ENCODE measurements at regions not wholly inside any gene's neighbourhood (a gene's known extent, or its start where the extent isn't known, plus 50 kb on each side); places are given as distances from the start of the nearest gene placed in this dataset.

DNA sequence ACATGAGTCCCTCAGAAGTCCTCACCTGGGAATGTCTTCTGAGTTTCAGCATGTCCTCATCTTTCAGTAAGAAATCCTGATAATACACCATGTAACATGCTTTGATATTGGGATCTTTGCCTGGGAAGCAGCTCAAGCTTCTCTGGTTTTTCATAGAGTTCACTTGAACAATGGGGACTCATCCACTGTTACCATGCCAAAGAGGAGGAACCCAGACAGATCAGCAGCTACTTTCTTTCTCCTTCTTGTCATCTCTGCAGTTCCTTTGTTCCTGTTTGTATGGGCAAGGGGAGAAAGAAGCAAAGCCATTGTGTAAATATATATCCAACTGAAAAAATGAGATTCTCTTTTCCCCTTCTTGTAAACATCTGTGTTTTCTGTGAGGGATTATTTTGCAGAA is 450.6 kb upstream of the HS3ST5 start:
- Histone ChIP-seq H3K4me1 (no peaks in the 10 kb centered on the region; the same call in 1 of the 2 replicates), H3K27me3 (no peaks in the 10 kb centered on the region), H3K9me3 (no peaks in the 10 kb centered on the region), H3K4me3 (ENCODE audit: low read depth, low read length) (no peak overlapping the region), H3K36me3 (no peaks in the 10 kb centered on the region)
- TF ChIP-seq, protein P1, sequence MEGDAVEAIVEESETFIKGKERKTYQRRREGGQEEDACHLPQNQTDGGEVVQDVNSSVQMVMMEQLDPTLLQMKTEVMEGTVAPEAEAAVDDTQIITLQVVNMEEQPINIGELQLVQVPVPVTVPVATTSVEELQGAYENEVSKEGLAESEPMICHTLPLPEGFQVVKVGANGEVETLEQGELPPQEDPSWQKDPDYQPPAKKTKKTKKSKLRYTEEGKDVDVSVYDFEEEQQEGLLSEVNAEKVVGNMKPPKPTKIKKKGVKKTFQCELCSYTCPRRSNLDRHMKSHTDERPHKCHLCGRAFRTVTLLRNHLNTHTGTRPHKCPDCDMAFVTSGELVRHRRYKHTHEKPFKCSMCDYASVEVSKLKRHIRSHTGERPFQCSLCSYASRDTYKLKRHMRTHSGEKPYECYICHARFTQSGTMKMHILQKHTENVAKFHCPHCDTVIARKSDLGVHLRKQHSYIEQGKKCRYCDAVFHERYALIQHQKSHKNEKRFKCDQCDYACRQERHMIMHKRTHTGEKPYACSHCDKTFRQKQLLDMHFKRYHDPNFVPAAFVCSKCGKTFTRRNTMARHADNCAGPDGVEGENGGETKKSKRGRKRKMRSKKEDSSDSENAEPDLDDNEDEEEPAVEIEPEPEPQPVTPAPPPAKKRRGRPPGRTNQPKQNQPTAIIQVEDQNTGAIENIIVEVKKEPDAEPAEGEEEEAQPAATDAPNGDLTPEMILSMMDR (IDR thresholded peaks at IDR 0.05; ENCODE audit: low read depth, low read length) = no peak
- DNase-seq = no peak

DNA sequence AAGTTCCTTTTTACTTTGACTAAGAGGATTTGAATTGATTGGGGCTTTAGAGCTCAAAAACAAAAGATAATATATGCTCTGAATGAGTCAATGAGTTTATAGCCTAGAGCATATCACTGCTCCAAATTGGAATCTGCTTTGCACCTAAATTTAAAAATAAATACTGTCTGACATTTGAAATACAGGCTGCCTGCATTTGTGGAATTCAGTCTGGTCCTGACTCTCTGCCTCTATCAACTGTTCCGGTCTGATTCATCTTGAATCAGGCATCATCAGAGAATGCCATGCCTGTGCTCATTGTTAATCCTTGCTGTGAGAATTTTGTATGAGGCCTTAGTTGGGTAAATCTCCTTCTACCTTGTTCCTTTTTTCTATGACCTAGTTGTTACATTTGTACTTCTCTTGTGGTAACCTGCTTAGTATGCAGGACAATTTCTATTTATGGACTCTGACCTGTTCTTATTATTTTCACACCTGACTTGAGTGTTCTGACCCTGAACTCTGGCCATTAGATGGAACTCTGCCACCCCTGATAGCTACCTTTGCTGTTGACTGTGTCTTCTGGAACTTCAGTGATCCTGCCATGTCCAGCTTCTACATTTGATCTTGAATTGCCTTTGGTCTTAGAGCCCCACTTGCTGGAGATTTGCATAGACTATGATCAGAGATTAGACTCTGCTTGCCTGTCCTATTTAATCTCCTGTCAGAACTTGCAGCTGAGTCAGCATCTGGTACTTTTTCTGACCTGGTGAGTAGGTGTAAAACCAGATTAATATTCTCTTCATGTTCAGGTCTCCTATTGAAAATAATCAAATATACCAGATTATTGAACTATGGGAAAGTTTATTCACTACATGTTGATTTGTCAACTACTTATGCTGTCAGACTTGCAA is 442.7 kb upstream of the HS3ST5 start:
- H3K27me3 ChIP-seq = no peaks in the 10 kb centered on the region
- peaks cover 4% of the 10 kb centered on the region; the same call in 1 of the 2 replicates for H3K4me1 ChIP-seq
- no peaks in the 10 kb centered on the region for H3K9me3 ChIP-seq
- no peak for DNase-seq
- H3K4me3 ChIP-seq (ENCODE audit: low read depth, low read length) = no peak overlapping the region
- no peaks in the 10 kb centered on the region for H3K36me3 ChIP-seq
- TF ChIP-seq, protein P1 (IDR thresholded peaks at IDR 0.05; ENCODE audit: low read depth, low read length) = no peak

DNA sequence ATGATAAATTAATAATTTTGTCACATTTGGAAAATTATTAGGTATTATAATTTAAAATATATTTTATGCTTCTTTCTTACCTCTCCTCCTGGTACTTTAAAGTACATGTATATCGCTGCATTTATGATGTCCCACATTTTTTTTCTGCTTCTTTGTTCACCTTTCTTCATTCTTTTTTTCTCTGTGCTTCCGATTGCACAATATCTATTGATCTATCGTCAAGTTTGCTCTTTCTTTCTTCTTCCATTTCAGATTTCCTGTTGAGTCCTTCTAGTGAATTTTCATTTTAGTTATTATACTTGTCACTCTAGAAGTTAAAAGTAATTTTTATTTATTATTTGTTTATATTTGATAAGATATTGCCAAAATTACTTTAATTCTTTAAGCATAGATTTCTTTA is 441.0 kb upstream of the HS3ST5 start:
- no peak for DNase-seq
- no peaks in the 10 kb centered on the region for H3K9me3 ChIP-seq

DNA sequence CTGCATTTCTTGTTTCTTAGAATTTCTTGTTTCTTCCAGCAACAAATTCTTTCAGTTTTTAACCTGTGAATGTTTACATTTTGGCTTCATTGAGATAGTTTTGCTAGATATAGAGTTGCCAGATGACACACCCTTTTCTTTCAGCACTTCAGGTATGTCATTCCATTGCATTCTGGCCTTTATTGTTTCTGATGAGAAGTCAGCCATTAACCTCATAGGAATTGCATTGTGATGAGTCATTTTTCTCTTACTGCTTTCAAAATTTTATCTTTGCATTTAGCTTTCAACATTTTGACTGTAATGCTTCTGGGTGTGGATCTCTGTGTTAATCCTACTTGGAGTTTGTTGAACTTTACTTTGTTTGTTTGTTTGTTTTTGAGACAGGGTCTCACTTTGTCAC is 440.3 kb upstream of the HS3ST5 start:
- TF ChIP-seq, protein P1 (IDR thresholded peaks at IDR 0.05; ENCODE audit: low read depth, low read length) = no peak
- H3K4me3 ChIP-seq (ENCODE audit: low read depth, low read length) = no peak overlapping the region
- DNase-seq = no peak
- no peaks in the 10 kb centered on the region for H3K36me3 ChIP-seq
- H3K4me1 ChIP-seq = peaks cover 4% of the 10 kb centered on the region; the same call in 1 of the 2 replicates
- H3K27me3 ChIP-seq = no peaks in the 10 kb centered on the region
- H3K9me3 ChIP-seq = no peaks in the 10 kb centered on the region

More for the DNA sequence above, 441.0 kb upstream of the HS3ST5 start:
- Histone ChIP-seq H3K27me3 (no peaks in the 10 kb centered on the region), H3K36me3 (no peaks in the 10 kb centered on the region), H3K4me1 (peaks cover 4% of the 10 kb centered on the region; the same call in 1 of the 2 replicates), H3K4me3 (ENCODE audit: low read depth, low read length) (no peak overlapping the region)
- TF ChIP-seq, protein P1 (IDR thresholded peaks at IDR 0.05; ENCODE audit: low read depth, low read length) = no peak

DNA sequence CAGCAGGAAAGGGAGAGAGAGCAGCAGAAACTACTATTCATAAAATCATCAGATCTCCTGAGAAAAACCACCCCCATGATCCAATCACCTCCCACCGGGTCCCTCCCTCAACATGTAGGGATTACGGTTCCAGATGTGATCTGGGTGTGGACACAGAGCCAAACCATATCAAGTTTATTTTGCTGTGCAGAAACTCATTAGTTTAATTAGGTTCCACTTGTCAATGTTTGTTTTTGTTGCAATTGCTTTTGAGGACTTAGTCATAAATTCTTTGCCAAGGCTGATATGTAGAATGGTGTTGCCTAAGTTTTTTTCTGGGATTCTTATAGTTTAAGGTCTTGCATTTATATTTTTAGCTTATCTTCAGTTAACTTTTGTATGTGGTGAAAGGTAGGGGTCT is 422.0 kb upstream of the HS3ST5 start:
- H3K4me3 ChIP-seq (ENCODE audit: low read depth, low read length) = no peak overlapping the region
- DNase-seq = no peak
- no peaks in the 10 kb centered on the region for H3K27me3 ChIP-seq
- H3K9me3 ChIP-seq = no peaks in the 10 kb centered on the region
- no peaks in the 10 kb centered on the region for H3K4me1 ChIP-seq
- no peaks in the 10 kb centered on the region for H3K36me3 ChIP-seq
- TF ChIP-seq, protein P1 (IDR thresholded peaks at IDR 0.05; ENCODE audit: low read depth, low read length) = no peak

DNA sequence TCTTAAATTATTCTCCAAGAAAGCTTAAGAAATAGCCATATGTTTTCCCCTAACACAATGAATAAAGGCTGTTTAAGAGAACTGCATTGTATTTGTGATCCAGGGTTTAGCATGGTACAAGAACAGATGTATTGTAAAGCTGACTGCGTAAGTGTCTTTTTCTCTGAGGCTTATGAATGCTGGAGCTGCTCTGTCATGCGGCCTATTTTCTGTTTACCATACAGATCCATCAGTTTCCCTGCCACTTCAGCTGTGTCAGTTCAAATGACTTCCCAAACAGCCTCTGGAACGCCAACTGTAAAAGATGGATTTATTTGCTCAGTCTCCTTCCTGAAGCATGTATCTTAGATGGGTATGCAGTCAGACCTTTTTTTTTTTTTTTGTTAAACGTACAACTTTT is 419.3 kb upstream of the HS3ST5 start:
- Histone ChIP-seq H3K4me3 (ENCODE audit: low read depth, low read length) (no peak overlapping the region), H3K9me3 (no peaks in the 10 kb centered on the region), H3K27me3 (no peaks in the 10 kb centered on the region), H3K36me3 (no peaks in the 10 kb centered on the region), H3K4me1 (no peaks in the 10 kb centered on the region)
- DNase-seq = no peak
- TF ChIP-seq, protein P1 (IDR thresholded peaks at IDR 0.05; ENCODE audit: low read depth, low read length) = no peak
